ENCODE measurements at regions not wholly inside any gene's neighbourhood (a gene's known extent, or its start where the extent isn't known, plus 50 kb on each side); places are given as distances from the start of the nearest gene placed in this dataset.

DNA sequence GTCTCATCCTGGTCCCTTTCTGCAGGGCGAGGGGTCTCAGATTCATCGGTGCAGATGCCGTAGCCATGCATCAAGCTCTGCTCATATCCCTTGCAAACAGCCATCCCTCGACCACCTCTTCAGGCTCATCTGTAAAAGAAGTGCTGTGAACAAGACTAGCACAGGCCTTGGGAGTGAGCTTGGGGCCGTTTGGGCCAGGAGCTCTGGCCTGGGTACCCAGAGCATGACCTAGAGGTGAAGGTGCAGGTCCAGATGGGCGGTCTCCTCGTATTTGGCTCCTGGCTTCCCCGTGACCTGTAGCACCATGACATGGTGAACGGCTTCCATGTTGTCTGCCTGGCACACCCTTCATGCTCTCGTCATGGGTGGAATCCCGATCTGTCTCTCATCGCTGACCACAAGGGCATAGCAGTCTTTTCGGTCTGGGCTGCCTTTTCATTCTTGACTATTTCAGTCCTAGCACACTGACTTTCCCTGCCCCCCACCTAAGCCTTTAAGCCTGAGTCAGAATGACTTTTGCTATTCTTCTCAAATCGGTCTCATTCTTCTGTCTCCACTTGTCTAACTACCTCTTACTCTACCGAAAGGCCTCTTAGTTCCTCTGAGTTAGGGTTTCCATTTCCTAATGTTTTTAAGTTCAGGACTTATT is 216.0 kb downstream of the FOXL1 start:
- no peak overlapping the region for H3K4me3 ChIP-seq (ENCODE audit: low read depth, low read length)
- no peak for DNase-seq (ENCODE audit: low read depth)
- TF ChIP-seq, protein P1, sequence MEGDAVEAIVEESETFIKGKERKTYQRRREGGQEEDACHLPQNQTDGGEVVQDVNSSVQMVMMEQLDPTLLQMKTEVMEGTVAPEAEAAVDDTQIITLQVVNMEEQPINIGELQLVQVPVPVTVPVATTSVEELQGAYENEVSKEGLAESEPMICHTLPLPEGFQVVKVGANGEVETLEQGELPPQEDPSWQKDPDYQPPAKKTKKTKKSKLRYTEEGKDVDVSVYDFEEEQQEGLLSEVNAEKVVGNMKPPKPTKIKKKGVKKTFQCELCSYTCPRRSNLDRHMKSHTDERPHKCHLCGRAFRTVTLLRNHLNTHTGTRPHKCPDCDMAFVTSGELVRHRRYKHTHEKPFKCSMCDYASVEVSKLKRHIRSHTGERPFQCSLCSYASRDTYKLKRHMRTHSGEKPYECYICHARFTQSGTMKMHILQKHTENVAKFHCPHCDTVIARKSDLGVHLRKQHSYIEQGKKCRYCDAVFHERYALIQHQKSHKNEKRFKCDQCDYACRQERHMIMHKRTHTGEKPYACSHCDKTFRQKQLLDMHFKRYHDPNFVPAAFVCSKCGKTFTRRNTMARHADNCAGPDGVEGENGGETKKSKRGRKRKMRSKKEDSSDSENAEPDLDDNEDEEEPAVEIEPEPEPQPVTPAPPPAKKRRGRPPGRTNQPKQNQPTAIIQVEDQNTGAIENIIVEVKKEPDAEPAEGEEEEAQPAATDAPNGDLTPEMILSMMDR (IDR thresholded peaks at IDR 0.05; ENCODE audit: insufficient read depth, low read depth, low read length, missing control alignments) = no peak

DNA sequence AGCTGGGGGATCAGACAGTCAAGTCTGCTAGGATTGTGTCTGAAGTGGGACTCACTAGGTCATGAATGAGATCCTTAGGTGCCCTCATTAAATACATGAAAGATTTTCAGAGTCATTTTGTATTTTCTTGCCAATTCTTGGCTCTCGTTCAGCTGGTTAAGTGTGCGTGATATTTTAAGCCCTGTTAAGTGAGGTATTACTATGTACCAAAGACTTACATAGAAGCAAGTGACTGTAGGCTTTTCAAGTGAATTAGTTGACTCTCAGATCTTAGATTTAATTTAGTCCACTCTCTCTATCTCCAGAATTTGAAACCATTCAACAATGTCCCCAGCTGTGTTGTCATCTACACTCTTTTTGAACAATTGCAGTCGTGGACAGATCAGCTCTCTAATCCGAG is 219.4 kb downstream of the FOXL1 start:
- DNase-seq (ENCODE audit: low read depth) = no peak
- TF ChIP-seq, protein P1 (IDR thresholded peaks at IDR 0.05; ENCODE audit: insufficient read depth, low read depth, low read length, missing control alignments) = no peak
- H3K4me3 ChIP-seq (ENCODE audit: low read depth, low read length) = no peak overlapping the region

DNA sequence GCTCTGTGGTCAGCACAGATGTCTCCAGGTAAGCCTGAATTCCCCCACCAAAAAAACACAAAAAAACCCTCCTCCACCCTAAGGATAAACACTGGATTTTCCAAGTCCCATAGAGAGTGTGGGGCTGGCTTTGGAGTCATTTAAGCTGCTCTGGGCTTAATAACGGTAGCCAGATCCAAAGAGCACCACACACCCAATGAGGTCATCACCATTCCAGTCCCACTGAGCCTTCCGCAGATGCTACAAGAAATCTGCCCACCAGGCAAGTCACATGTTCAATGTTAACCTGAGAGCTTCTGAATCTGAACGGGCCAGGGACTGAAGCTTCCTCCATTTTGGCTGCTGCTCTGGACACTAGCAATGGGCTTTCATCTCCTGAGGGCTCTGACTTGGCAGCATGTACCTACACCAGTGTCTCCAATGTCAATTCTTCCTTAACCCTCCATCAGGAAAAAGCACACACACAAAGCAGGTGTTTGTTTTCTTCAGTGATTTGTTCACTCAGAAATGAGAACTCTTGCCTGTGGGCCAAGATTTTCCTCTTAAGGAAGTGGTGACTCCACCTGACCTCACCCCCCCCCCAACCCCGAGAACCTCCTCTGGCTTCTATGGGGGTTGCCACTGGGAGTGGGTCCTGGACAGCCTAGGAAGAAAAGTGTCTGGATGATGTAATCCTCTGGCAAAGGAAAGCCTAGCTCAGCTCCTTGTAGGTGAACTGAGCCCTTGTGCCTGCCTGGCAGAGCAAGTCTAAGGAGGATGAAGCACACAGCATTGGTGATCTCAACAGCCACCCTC is 220.1 kb downstream of the FOXL1 start:
- H3K4me3 ChIP-seq (ENCODE audit: low read depth, low read length) = no peak overlapping the region
- no peak for DNase-seq (ENCODE audit: low read depth)
- TF ChIP-seq, protein P1 (IDR thresholded peaks at IDR 0.05; ENCODE audit: insufficient read depth, low read depth, low read length, missing control alignments) = no peak

DNA sequence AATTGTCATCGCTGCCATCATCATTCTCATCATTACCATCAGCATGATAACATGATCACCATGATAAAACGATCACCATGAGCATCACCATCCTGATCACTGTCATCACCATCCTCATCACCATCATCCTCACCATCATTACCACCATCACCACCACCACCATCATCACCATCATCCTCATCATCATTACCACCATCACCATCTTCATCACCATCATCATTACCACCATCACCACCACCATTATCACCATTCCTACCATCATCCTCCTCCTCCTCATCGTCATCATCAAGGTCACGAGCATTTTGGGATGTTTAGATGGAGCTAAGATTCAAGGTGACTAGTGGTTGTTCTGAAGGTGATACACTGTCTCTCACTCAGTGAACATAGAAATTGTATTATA is 221.0 kb downstream of the FOXL1 start:
- TF ChIP-seq, protein P1 (IDR thresholded peaks at IDR 0.05; ENCODE audit: insufficient read depth, low read depth, low read length, missing control alignments) = no peak
- H3K4me3 ChIP-seq (ENCODE audit: low read depth, low read length) = no peak overlapping the region
- no peak for DNase-seq (ENCODE audit: low read depth)

DNA sequence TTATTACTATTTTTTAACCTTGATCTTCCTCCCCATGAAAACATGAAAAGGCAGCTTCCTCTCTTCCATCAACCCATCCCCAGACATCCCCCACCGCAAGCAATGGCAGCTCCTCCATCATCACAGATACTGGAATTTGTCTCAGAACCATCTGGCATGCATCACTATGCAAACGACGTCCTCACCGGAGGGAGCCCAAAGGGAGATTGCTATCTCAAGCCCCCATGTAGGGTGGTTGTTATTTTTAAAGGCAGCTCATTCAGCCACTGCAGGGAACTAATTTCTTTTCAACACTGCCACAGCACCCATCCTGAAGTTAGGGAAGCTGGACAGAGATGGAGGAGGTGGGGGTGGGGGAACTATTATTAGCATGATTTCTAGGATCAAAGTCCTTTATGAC is 222.5 kb downstream of the FOXL1 start:
- TF ChIP-seq, protein P1 (IDR thresholded peaks at IDR 0.05; ENCODE audit: insufficient read depth, low read depth, low read length, missing control alignments) = no peak
- no peak overlapping the region for H3K4me3 ChIP-seq (ENCODE audit: low read depth, low read length)
- DNase-seq (ENCODE audit: low read depth) = no peak

DNA sequence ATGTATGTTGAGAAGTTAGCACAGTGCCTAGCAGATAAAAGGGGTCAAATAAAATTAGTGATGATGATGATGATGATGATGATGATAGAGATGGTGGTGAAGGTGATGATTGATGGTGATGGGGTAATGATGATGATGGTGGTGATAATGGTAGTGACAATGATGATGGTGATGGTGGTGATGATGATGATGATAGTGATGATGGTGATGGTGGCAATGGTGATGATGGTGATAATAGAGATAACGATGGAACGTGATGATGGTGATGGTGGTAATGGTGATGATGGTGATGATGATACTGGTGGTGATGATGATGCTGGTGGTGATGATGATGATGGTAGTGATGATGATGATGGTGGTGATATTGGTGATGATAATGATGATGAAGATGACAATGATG is 223.7 kb downstream of the FOXL1 start:
- TF ChIP-seq, protein P1 (IDR thresholded peaks at IDR 0.05; ENCODE audit: insufficient read depth, low read depth, low read length, missing control alignments) = no peak
- no peak for DNase-seq (ENCODE audit: low read depth)
- H3K4me3 ChIP-seq (ENCODE audit: low read depth, low read length) = no peak overlapping the region

Data from GM12865 (cell line).